ENCODE measurements at regions not wholly inside any gene's neighbourhood (a gene's known extent, or its start where the extent isn't known, plus 50 kb on each side); places are given as distances from the start of the nearest gene placed in this dataset.

- Mint-ChIP-seq H3K36me3 (no peaks in the 10 kb centered on the region), H3K27me3 (peaks cover 2% of the 10 kb centered on the region), H3K9me3 (ENCODE audit: low read depth) (no peaks in the 10 kb centered on the region), H3K4me1 (ENCODE audit: low read depth) (no peaks in the 10 kb centered on the region), H3K4me3 (no peak overlapping the region), H3K27ac (no peak overlapping the region)
These were observed 181.6 kb upstream of the TLE4 start for GRCh38 chr9:79390077-79390698.

GRCh38 chr9:79390781-79391770, 180.7 kb upstream of the TLE4 start:
- H3K27me3 Mint-ChIP-seq = peaks cover 2% of the 10 kb centered on the region
- H3K27ac Mint-ChIP-seq = no peak overlapping the region
- H3K4me3 Mint-ChIP-seq = no peak overlapping the region
- H3K9me3 Mint-ChIP-seq (ENCODE audit: low read depth) = no peaks in the 10 kb centered on the region
- H3K4me1 Mint-ChIP-seq (ENCODE audit: low read depth) = no peaks in the 10 kb centered on the region
- H3K36me3 Mint-ChIP-seq = no peaks in the 10 kb centered on the region

- no peak overlapping the region for H3K4me3 Mint-ChIP-seq
- H3K27me3 Mint-ChIP-seq = no peaks in the 10 kb centered on the region
- no peaks in the 10 kb centered on the region for H3K9me3 Mint-ChIP-seq (ENCODE audit: low read depth)
- no peaks in the 10 kb centered on the region for H3K36me3 Mint-ChIP-seq
- H3K4me1 Mint-ChIP-seq (ENCODE audit: low read depth) = no peaks in the 10 kb centered on the region
- H3K27ac Mint-ChIP-seq = no peak overlapping the region
These were observed 176.5 kb upstream of the TLE4 start for GRCh38 chr9:79395228-79395627.

DNA sequence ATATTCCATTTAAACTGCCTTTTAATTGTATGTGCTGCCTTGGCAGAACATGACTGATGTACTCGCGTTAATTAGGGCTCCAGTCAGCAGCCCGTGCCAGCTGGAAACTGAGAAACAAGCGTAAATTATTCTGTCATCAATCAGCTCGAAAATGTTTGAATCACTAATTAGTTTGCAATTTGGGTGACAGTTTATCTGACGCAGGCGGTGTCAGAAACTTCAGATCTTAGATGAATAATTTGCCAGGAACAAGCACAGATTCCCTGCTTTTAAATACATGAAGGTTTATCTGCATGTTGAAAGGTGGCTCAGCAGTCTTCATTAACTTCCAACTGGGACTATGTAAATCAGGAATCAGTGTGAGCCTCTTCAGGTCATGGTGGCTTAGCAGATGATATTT, 176.0 kb upstream of the TLE4 start:
- Mint-ChIP-seq H3K36me3 (no peaks in the 10 kb centered on the region), H3K4me3 (no peak overlapping the region), H3K27ac (no peak overlapping the region), H3K27me3 (no peaks in the 10 kb centered on the region), H3K4me1 (ENCODE audit: low read depth) (no peaks in the 10 kb centered on the region), H3K9me3 (ENCODE audit: low read depth) (no peaks in the 10 kb centered on the region)

GRCh38 chr9:79396168-79396567, 175.6 kb upstream of the TLE4 start:
- H3K27me3 Mint-ChIP-seq = no peaks in the 10 kb centered on the region
- no peaks in the 10 kb centered on the region for H3K4me1 Mint-ChIP-seq (ENCODE audit: low read depth)
- no peaks in the 10 kb centered on the region for H3K9me3 Mint-ChIP-seq (ENCODE audit: low read depth)
- H3K36me3 Mint-ChIP-seq = no peaks in the 10 kb centered on the region
- H3K4me3 Mint-ChIP-seq = no peak overlapping the region
- no peak overlapping the region for H3K27ac Mint-ChIP-seq

DNA sequence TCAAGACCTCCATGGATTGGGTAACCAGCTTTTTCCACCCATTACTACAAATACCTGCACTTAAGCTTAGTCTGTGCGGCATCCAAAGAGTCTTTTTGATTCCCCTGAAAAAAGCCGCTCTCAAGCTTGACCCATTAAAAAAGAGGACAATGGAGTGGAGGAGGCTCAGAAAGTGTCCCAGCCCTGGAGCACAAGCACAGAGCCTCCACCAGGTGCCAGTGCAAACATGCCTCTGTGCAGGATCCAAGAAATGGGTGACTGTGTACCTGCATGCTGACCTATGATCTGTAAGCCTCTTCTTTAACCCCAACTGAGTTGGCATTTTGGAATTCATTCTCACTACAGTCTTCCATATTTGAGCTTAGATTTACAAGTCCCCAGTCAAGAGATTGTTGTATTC, 168.3 kb upstream of the TLE4 start:
- no peaks in the 10 kb centered on the region for H3K4me1 Mint-ChIP-seq (ENCODE audit: low read depth)
- no peak overlapping the region for H3K27ac Mint-ChIP-seq
- H3K4me3 Mint-ChIP-seq = no peak overlapping the region
- H3K27me3 Mint-ChIP-seq = no peaks in the 10 kb centered on the region
- no peaks in the 10 kb centered on the region for H3K9me3 Mint-ChIP-seq (ENCODE audit: low read depth)
- no peaks in the 10 kb centered on the region for H3K36me3 Mint-ChIP-seq

- H3K27me3 Mint-ChIP-seq = no peaks in the 10 kb centered on the region
- H3K4me1 Mint-ChIP-seq (ENCODE audit: low read depth) = no peaks in the 10 kb centered on the region
- no peaks in the 10 kb centered on the region for H3K9me3 Mint-ChIP-seq (ENCODE audit: low read depth)
- H3K36me3 Mint-ChIP-seq = no peaks in the 10 kb centered on the region
- no peak overlapping the region for H3K27ac Mint-ChIP-seq
- no peak overlapping the region for H3K4me3 Mint-ChIP-seq
These were observed 163.6 kb upstream of the TLE4 start for GRCh38 chr9:79408200-79408599.

GRCh38 chr9:79408617-79409016, 163.1 kb upstream of the TLE4 start:
- H3K9me3 Mint-ChIP-seq (ENCODE audit: low read depth) = no peaks in the 10 kb centered on the region
- no peak overlapping the region for H3K4me3 Mint-ChIP-seq
- no peaks in the 10 kb centered on the region for H3K4me1 Mint-ChIP-seq (ENCODE audit: low read depth)
- no peaks in the 10 kb centered on the region for H3K36me3 Mint-ChIP-seq
- H3K27me3 Mint-ChIP-seq = no peaks in the 10 kb centered on the region
- H3K27ac Mint-ChIP-seq = no peak overlapping the region

GRCh38 chr9:79409182-79409823, 162.5 kb upstream of the TLE4 start:
- H3K27ac Mint-ChIP-seq = no peak overlapping the region
- no peaks in the 10 kb centered on the region for H3K4me1 Mint-ChIP-seq (ENCODE audit: low read depth)
- no peak overlapping the region for H3K4me3 Mint-ChIP-seq
- no peaks in the 10 kb centered on the region for H3K9me3 Mint-ChIP-seq (ENCODE audit: low read depth)
- no peaks in the 10 kb centered on the region for H3K36me3 Mint-ChIP-seq
- no peaks in the 10 kb centered on the region for H3K27me3 Mint-ChIP-seq

- Mint-ChIP-seq H3K36me3 (peaks cover 10% of the 10 kb centered on the region), H3K27me3 (peaks cover 4% of the 10 kb centered on the region), H3K9me3 (ENCODE audit: low read depth) (peaks cover 21% of the 10 kb centered on the region)
These were observed 145.9 kb upstream of the TLE4 start for GRCh38 chr9:79425840-79426239.

DNA sequence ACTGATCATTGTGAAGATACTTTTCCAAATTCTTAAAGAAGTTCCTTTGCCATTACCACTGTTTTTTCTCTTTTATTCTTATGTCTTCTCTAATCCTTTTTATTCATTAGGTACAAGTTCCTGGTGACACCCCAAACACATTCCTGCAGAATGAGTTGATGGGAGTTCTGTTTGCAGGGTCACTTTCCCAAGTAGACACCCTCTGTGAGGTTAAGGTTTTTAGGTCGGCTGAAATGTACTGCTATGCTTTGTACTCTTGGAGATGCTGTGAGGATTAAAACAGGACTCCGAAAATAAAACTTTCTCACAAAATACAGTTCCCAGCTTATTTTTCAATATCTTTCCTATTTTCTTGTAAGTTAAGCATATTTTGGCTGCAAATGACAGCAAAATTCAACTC, 143.3 kb upstream of the TLE4 start:
- H3K27ac Mint-ChIP-seq = no peak overlapping the region
- H3K9me3 Mint-ChIP-seq (ENCODE audit: low read depth) = peaks cover 18% of the 10 kb centered on the region
- H3K36me3 Mint-ChIP-seq = peaks cover 10% of the 10 kb centered on the region
- no peak overlapping the region for H3K4me3 Mint-ChIP-seq
- peaks cover 4% of the 10 kb centered on the region for H3K4me1 Mint-ChIP-seq (ENCODE audit: low read depth)
- H3K27me3 Mint-ChIP-seq = peaks cover 3% of the 10 kb centered on the region

More at GRCh38 chr9:79425840-79426239, 145.9 kb upstream of the TLE4 start:
- Mint-ChIP-seq H3K27ac (no peak overlapping the region), H3K4me3 (no peak overlapping the region), H3K4me1 (ENCODE audit: low read depth) (no peaks in the 10 kb centered on the region)

DNA sequence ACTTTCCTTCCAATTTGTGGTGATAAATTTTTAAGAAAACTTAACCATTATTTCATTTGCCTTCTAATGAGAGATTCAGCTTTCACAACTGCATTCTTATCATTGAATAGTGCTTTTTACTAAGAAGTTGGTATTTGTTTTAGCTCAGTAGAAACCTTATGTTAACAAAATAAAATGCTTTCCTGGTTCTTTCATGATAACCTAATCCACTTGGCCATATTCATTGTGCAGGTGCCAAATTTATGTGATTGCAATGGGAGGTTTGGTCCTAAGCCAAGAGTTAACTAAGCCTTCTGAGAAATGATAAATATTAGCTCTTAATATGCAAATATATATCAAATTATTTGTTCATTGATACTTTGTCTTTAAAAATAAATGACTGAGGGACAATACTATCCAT, 141.1 kb upstream of the TLE4 start:
- peaks cover 9% of the 10 kb centered on the region for H3K9me3 Mint-ChIP-seq (ENCODE audit: low read depth)
- H3K4me1 Mint-ChIP-seq (ENCODE audit: low read depth) = peaks cover 4% of the 10 kb centered on the region
- H3K36me3 Mint-ChIP-seq = peaks cover 8% of the 10 kb centered on the region
- no peak overlapping the region for H3K4me3 Mint-ChIP-seq
- no peak overlapping the region for H3K27ac Mint-ChIP-seq
- H3K27me3 Mint-ChIP-seq = no peaks in the 10 kb centered on the region

DNA sequence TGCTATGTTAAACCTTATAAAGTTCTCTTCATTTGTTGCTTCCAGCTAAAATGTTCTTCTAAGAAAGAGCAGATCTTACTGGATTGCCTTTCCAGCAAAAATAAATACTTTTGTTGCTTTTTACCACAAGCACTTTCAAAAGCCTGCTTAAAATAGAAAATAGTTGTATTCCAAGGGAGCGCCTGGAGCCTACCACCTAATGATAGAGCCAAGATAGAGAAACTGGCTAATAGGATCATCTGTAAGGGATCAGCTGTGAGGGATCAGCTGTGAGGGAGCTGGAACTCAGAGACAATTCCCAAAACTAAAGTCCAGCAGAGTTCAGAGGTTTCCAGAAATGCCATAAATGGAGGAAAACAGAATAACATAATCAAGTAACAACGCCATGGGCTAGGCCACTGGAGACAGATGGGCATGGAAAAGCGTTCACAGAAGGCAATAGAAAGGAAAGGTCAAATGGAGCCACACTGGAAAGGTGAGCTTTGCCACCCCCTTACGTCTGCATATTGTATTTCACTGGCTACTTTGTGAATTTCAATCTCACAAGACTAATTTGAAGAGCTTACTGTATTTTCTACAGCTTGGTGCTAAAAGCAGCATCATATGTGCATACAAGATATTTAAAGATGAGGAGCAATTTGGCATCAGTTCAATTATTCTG, 140.6 kb upstream of the TLE4 start:
- H3K36me3 Mint-ChIP-seq = peaks cover 4% of the 10 kb centered on the region
- no peaks in the 10 kb centered on the region for H3K27me3 Mint-ChIP-seq
- peaks cover 4% of the 10 kb centered on the region for H3K9me3 Mint-ChIP-seq (ENCODE audit: low read depth)
- no peak overlapping the region for H3K27ac Mint-ChIP-seq
- H3K4me1 Mint-ChIP-seq (ENCODE audit: low read depth) = peaks cover 4% of the 10 kb centered on the region
- no peak overlapping the region for H3K4me3 Mint-ChIP-seq

- Mint-ChIP-seq H3K27me3 (no peaks in the 10 kb centered on the region), H3K4me3 (no peak overlapping the region), H3K27ac (no peak overlapping the region), H3K4me1 (ENCODE audit: low read depth) (peaks cover 4% of the 10 kb centered on the region), H3K36me3 (no peaks in the 10 kb centered on the region), H3K9me3 (ENCODE audit: low read depth) (no peaks in the 10 kb centered on the region)
These were observed 139.3 kb upstream of the TLE4 start for GRCh38 chr9:79432485-79432884.

DNA sequence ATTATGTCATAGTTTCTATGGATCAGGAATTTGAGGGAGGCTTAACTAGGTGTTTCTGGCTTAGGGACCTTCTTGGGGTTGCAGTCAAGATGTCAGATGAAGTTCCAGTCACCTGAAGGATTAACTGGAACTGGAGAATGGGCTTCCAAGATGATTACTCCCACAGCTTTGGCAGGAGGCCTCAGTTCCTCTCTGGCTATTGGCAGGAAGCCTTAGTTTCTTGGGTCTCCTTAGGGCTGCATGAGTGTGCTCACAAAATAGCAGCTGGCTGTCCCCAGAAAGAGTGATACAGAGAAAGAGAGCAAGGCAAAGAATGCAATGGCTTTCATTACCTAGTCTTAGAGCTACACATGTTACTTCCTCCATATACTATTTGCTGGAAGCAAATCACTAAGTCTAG, 138.1 kb upstream of the TLE4 start:
- peaks cover 5% of the 10 kb centered on the region for H3K4me1 Mint-ChIP-seq (ENCODE audit: low read depth)
- no peaks in the 10 kb centered on the region for H3K9me3 Mint-ChIP-seq (ENCODE audit: low read depth)
- no peaks in the 10 kb centered on the region for H3K27me3 Mint-ChIP-seq
- no peak overlapping the region for H3K4me3 Mint-ChIP-seq
- no peaks in the 10 kb centered on the region for H3K36me3 Mint-ChIP-seq
- no peak overlapping the region for H3K27ac Mint-ChIP-seq
